Trophoblast cell (in vitro differentiated cells and primary cell): ENCODE measurements at regions not wholly inside any gene's neighbourhood (a gene's known extent, or its start where the extent isn't known, plus 50 kb on each side); places are given as distances from the start of the nearest gene placed in this dataset.

ENCODE experiments used
- DNase-seq, 2 donors: peaks; one replicate each; pipeline ENCODE4 v3.0.0-alpha.2; 2016
- H2AFZ ChIP-seq: 2 replicates; pipeline ENCODE4 v1.6.1; 2013; ENCODE audit warnings: low read length, moderate library complexity, mild to moderate bottlenecking; ENCODE audit not compliant: insufficient read depth, poor library complexity
- H2AK5ac ChIP-seq: 2 replicates; pipeline ENCODE4 v1.6.1; 2013; ENCODE audit warnings: mild to moderate bottlenecking, low read length
- H2BK120ac ChIP-seq: 2 replicates; pipeline ENCODE4 v1.6.1; 2013; ENCODE audit warnings: low read length, mild to moderate bottlenecking, moderate library complexity; ENCODE audit not compliant: insufficient read depth, poor library complexity
- H2BK12ac ChIP-seq: 2 replicates; pipeline ENCODE4 v1.6.1; 2013; ENCODE audit warnings: mild to moderate bottlenecking, low read length, moderate library complexity
- H2BK5ac ChIP-seq: 2 replicates; pipeline ENCODE4 v1.6.1; 2013; ENCODE audit warnings: low read length, low read depth, moderate library complexity, mild to moderate bottlenecking; ENCODE audit not compliant: poor library complexity
- H3K14ac ChIP-seq: 2 replicates; pipeline ENCODE4 v1.6.1; 2013; ENCODE audit warnings: mild to moderate bottlenecking, low read length
- H3K18ac ChIP-seq: 2 replicates; pipeline ENCODE4 v1.6.1; 2013; ENCODE audit warnings: mild to moderate bottlenecking, low read length
- H3K23ac ChIP-seq: 2 replicates; pipeline ENCODE4 v1.6.1; 2013; ENCODE audit warnings: low read length
- H3K27ac ChIP-seq: 2 replicates; pipeline ENCODE4 v1.5.1; 2013; ENCODE audit warnings: low read depth, mild to moderate bottlenecking, inconsistent platforms, low read length, moderate library complexity
- H3K27me3 ChIP-seq: 2 replicates; pipeline ENCODE4 v1.6.1; 2013; ENCODE audit warnings: inconsistent platforms, mild to moderate bottlenecking, low read length, moderate library complexity; ENCODE audit not compliant: insufficient read depth
- H3K36me3 ChIP-seq, 2 experiments: 1 replicate in 1 of 2; 2 replicates in 1 of 2; pipeline ENCODE4 v1.6.1; 2013; ENCODE audit warnings: low read length in 2 of 2, mild to moderate bottlenecking in 2 of 2, moderate library complexity in 1 of 2; ENCODE audit not compliant: insufficient read depth in 2 of 2, control insufficient read depth in 1 of 2
- H3K4ac ChIP-seq: 2 replicates; pipeline ENCODE4 v1.6.1; 2013; ENCODE audit warnings: low read depth, mild to moderate bottlenecking, low read length, moderate library complexity
- H3K4me1 ChIP-seq, 2 experiments: 1 replicate in 1 of 2; 2 replicates in 1 of 2; pipeline ENCODE4 v1.6.1; 2013; ENCODE audit warnings: low read length in 2 of 2, mild to moderate bottlenecking in 2 of 2, moderate library complexity in 1 of 2; ENCODE audit not compliant: insufficient read depth in 2 of 2, control insufficient read depth in 1 of 2
- H3K4me2 ChIP-seq: 2 replicates; pipeline ENCODE4 v1.6.1; 2013; ENCODE audit warnings: inconsistent platforms, mild to moderate bottlenecking, low read length, moderate library complexity
- H3K4me3 ChIP-seq: 2 replicates; pipeline ENCODE4 v1.5.1; 2013; ENCODE audit warnings: mild to moderate bottlenecking, low read depth, low read length, inconsistent platforms
- H3K79me1 ChIP-seq: one replicate; pipeline ENCODE4 v1.6.1; 2013; ENCODE audit warnings: low read length
- H3K79me2 ChIP-seq: 2 replicates; pipeline ENCODE4 v1.6.1; 2013; ENCODE audit warnings: low read length, mild to moderate bottlenecking; ENCODE audit not compliant: control insufficient read depth, insufficient read depth, poor library complexity
- H3K9ac ChIP-seq: 2 replicates; pipeline ENCODE4 v1.6.1; 2013; ENCODE audit warnings: mild to moderate bottlenecking, low read length
- H3K9me3 ChIP-seq: 2 replicates; pipeline ENCODE4 v1.6.1; 2013; ENCODE audit warnings: low read depth, mild to moderate bottlenecking, control low read depth, inconsistent platforms, low read length; ENCODE audit not compliant: insufficient read depth
- H4K12ac ChIP-seq: 2 replicates; pipeline ENCODE4 v1.6.1; 2013; ENCODE audit warnings: low read depth, mild to moderate bottlenecking, low read length, moderate library complexity
- H4K8ac ChIP-seq: 2 replicates; pipeline ENCODE4 v1.6.1; 2013; ENCODE audit warnings: low read depth, mild to moderate bottlenecking, low read length, moderate library complexity
- H4K91ac ChIP-seq: one replicate; pipeline ENCODE4 v1.6.1; 2013; ENCODE audit warnings: low read depth, mild to moderate bottlenecking, low read length, moderate library complexity
- WGBS: extraction: QIAGEN DNeasy Blood & Tissue Kit; methylation state at CpG from one replicate; pipeline ENCODE4 v1.1.7; 2013; ENCODE audit warnings: missing lambda C conversion rate; ENCODE audit not compliant: insufficient read length, insufficient coverage; ENCODE audit errors: extremely low coverage; 5-methylcytosine and 5-hydroxymethylcytosine counted together

GRCh38 chr9:115922444-115922843 lies 231.1 kb upstream of the PAPPA start:
- H3K23ac ChIP-seq, result no peak overlapping the region
- no peak overlapping the region for H3K4me2 ChIP-seq
- no peaks in the 10 kb centered on the region for H3K9me3 ChIP-seq
- DNase-seq, result peak; percentile 64 to 84
- no peak overlapping the region for H3K14ac ChIP-seq
- no peaks in the 10 kb centered on the region for H3K79me2 ChIP-seq
- H2AFZ ChIP-seq, result no peak overlapping the region
- H3K18ac ChIP-seq, result no peak overlapping the region
- H3K9ac ChIP-seq, result no peak overlapping the region
- H4K12ac ChIP-seq, result no peak overlapping the region
- no peak overlapping the region for H4K91ac ChIP-seq
- H3K4me3 ChIP-seq, result no peak overlapping the region
- no peak overlapping the region for H3K27ac ChIP-seq
- H3K36me3 ChIP-seq, result no peaks in the 10 kb centered on the region
- no peaks in the 10 kb centered on the region for H3K79me1 ChIP-seq
- H2BK12ac ChIP-seq, result no peak overlapping the region
- no peak overlapping the region for H2BK120ac ChIP-seq
- WGBS, result no CpG with 5 or more reads among the region's 3 CpGs
- H3K27me3 ChIP-seq, result no peaks in the 10 kb centered on the region
- no peak overlapping the region for H4K8ac ChIP-seq
- no peak overlapping the region for H3K4ac ChIP-seq
- no peak overlapping the region for H2BK5ac ChIP-seq
- peaks cover 0 to 2% of the 10 kb centered on the region in 2 experiments for H3K4me1 ChIP-seq
- no peak overlapping the region for H2AK5ac ChIP-seq

- H3K79me1 ChIP-seq, result no peaks in the 10 kb centered on the region
- no peak overlapping the region for H2BK5ac ChIP-seq
- no peak overlapping the region for H2BK12ac ChIP-seq
- H3K79me2 ChIP-seq, result no peaks in the 10 kb centered on the region
- no peak overlapping the region for H3K9ac ChIP-seq
- H3K4me2 ChIP-seq, result no peak overlapping the region
- DNase-seq, result no peak
- H3K14ac ChIP-seq, result no peak overlapping the region
- H3K9me3 ChIP-seq, result no peaks in the 10 kb centered on the region
- H3K27me3 ChIP-seq, result no peaks in the 10 kb centered on the region
- no peak overlapping the region for H2AK5ac ChIP-seq
- H3K4ac ChIP-seq, result no peak overlapping the region
- H4K12ac ChIP-seq, result no peak overlapping the region
- no peak overlapping the region for H4K8ac ChIP-seq
- no peak overlapping the region for H3K23ac ChIP-seq
- H3K18ac ChIP-seq, result no peak overlapping the region
- no peaks in the 10 kb centered on the region for H3K36me3 ChIP-seq
- no peak overlapping the region for H2AFZ ChIP-seq
- no peak overlapping the region for H2BK120ac ChIP-seq
- H4K91ac ChIP-seq, result no peak overlapping the region
- no CpG with 5 or more reads among the region's 1 CpG for WGBS
- peaks cover 0 to 2% of the 10 kb centered on the region in 2 experiments for H3K4me1 ChIP-seq
- H3K4me3 ChIP-seq, result no peak overlapping the region
- H3K27ac ChIP-seq, result no peak overlapping the region
Observed at GRCh38 chr9:115923410-115923809, 230.2 kb upstream of the PAPPA start.

GRCh38 chr9:115923903-115924668 lies 229.5 kb upstream of the PAPPA start:
- H3K36me3 ChIP-seq, result no peaks in the 10 kb centered on the region
- H3K27ac ChIP-seq, result no peak overlapping the region
- no peak overlapping the region for H2BK120ac ChIP-seq
- no peak overlapping the region for H4K12ac ChIP-seq
- no CpG with 5 or more reads among the region's 5 CpGs for WGBS
- no peaks in the 10 kb centered on the region for H3K9me3 ChIP-seq
- H3K4me2 ChIP-seq, result no peak overlapping the region
- no peak overlapping the region for H3K4ac ChIP-seq
- H2BK12ac ChIP-seq, result no peak overlapping the region
- H4K91ac ChIP-seq, result no peak overlapping the region
- H4K8ac ChIP-seq, result no peak overlapping the region
- H3K79me2 ChIP-seq, result no peaks in the 10 kb centered on the region
- H3K27me3 ChIP-seq, result no peaks in the 10 kb centered on the region
- no peak overlapping the region for H3K14ac ChIP-seq
- no peak overlapping the region for H3K18ac ChIP-seq
- DNase-seq, result no peak
- H2AK5ac ChIP-seq, result no peak overlapping the region
- H3K23ac ChIP-seq, result no peak overlapping the region
- no peak overlapping the region for H2BK5ac ChIP-seq
- no peak overlapping the region for H3K9ac ChIP-seq
- no peak overlapping the region for H2AFZ ChIP-seq
- no peaks in the 10 kb centered on the region for H3K79me1 ChIP-seq
- peaks cover 0 to 2% of the 10 kb centered on the region in 2 experiments for H3K4me1 ChIP-seq
- no peak overlapping the region for H3K4me3 ChIP-seq

GRCh38 chr9:115924669-115924987 lies 229.0 kb upstream of the PAPPA start:
- peaks cover 0 to 2% of the 10 kb centered on the region in 2 experiments for H3K4me1 ChIP-seq
- H4K91ac ChIP-seq, result no peak overlapping the region
- no peak overlapping the region for H3K4ac ChIP-seq
- H4K12ac ChIP-seq, result no peak overlapping the region
- no peak overlapping the region for H3K18ac ChIP-seq
- H3K14ac ChIP-seq, result no peak overlapping the region
- no peaks in the 10 kb centered on the region for H3K9me3 ChIP-seq
- H3K4me3 ChIP-seq, result no peak overlapping the region
- no peak overlapping the region for H2AFZ ChIP-seq
- DNase-seq, result no peak
- H3K79me1 ChIP-seq, result no peaks in the 10 kb centered on the region
- H3K9ac ChIP-seq, result no peak overlapping the region
- no peak overlapping the region for H2BK12ac ChIP-seq
- H3K79me2 ChIP-seq, result no peaks in the 10 kb centered on the region
- no peak overlapping the region for H3K4me2 ChIP-seq
- no peak overlapping the region for H2AK5ac ChIP-seq
- H3K27ac ChIP-seq, result no peak overlapping the region
- H3K27me3 ChIP-seq, result no peaks in the 10 kb centered on the region
- H2BK5ac ChIP-seq, result no peak overlapping the region
- H3K36me3 ChIP-seq, result no peaks in the 10 kb centered on the region
- no peak overlapping the region for H2BK120ac ChIP-seq
- no peak overlapping the region for H3K23ac ChIP-seq
- no peak overlapping the region for H4K8ac ChIP-seq
